ENCODE measurements at regions not wholly inside any gene's neighbourhood (a gene's known extent, or its start where the extent isn't known, plus 50 kb on each side); places are given as distances from the start of the nearest gene placed in this dataset.

- no peak for DNase-seq (ENCODE audit: low read depth, low spot score)
These were observed 155.6 kb downstream of the GATB start for GRCh38 chr4:151605215-151605614.

GRCh38 chr4:151606061-151606460, 154.7 kb downstream of the GATB start:
- no peak for DNase-seq (ENCODE audit: low read depth, low spot score)

GRCh38 chr4:151610229-151610628, 150.6 kb downstream of the GATB start:
- no peak for DNase-seq (ENCODE audit: low read depth, low spot score)

GRCh38 chr4:151611960-151612359, 148.8 kb downstream of the GATB start:
- DNase-seq (ENCODE audit: low read depth, low spot score) = no peak

GRCh38 chr4:151613290-151613689, 147.5 kb downstream of the GATB start:
- DNase-seq (ENCODE audit: low read depth, low spot score) = no peak

- no peak for DNase-seq (ENCODE audit: low read depth, low spot score)
These were observed 146.2 kb downstream of the GATB start for GRCh38 chr4:151614561-151614960.

- no peak for DNase-seq (ENCODE audit: low read depth, low spot score)
These were observed 141.9 kb downstream of the GATB start for GRCh38 chr4:151618858-151619257.

GRCh38 chr4:151620066-151620465, 140.7 kb downstream of the GATB start:
- DNase-seq (ENCODE audit: low read depth, low spot score) = no peak
